IMR-90 (cell line): ENCODE measurements at regions not wholly inside any gene's neighbourhood (a gene's known extent, or its start where the extent isn't known, plus 50 kb on each side); places are given as distances from the start of the nearest gene placed in this dataset.

ENCODE experiments used
- ATAC-seq: fragments of 200-7000 bp; cut with Tn5 transposase; 2 replicates; pipeline ENCODE4 v1.9.1; 2020; ENCODE audit warnings: low read depth, mild to moderate bottlenecking, moderate library complexity
- BruUV-seq: library from RNA; stranded (reverse); fragments of 400-500 nt; replicated peaks from 2 replicates; lab custom pipeline; 2021; lab: Mats Ljungman, UMichigan
- CTCF ChIA-PET: fragments of 300-600 bp; formaldehyde crosslinking; extraction: SDS; loops from one replicate; lab custom pipeline; 2021; ENCODE audit warnings: antibody characterized with exemption; lab: Yijun Ruan, JAX
- POLR2A ChIA-PET: fragments of 300-600 bp; sonication (Branson Sonifier 250); formaldehyde crosslinking; loops from one replicate; lab custom pipeline; 2022; ENCODE audit warnings: antibody characterized with exemption; ENCODE audit not compliant: unreplicated experiment; lab: Charles Lee
- DNase-seq: peaks from one replicate; pipeline ENCODE4 v3.0.0; 2013
- H2AFZ ChIP-seq: replicated peaks from 2 replicates; pipeline ENCODE3; 2013; ENCODE audit warnings: low read length, mild to moderate bottlenecking; ENCODE audit not compliant: poor library complexity
- H2AK5ac ChIP-seq: 2 replicates; pipeline ENCODE4 v1.6.1; 2013; ENCODE audit warnings: low read depth, low read length, inconsistent platforms
- H2AK9ac ChIP-seq: replicated peaks from 2 replicates; pipeline ENCODE3; 2013; ENCODE audit warnings: mild to moderate bottlenecking, low read depth, low read length, moderate library complexity; ENCODE audit not compliant: poor library complexity
- H2BK120ac ChIP-seq: 2 replicates; pipeline ENCODE4 v1.6.1; 2013; ENCODE audit warnings: low read depth, low read length, inconsistent platforms
- H2BK15ac ChIP-seq: 3 replicates; pipeline ENCODE4 v1.6.1; 2013; ENCODE audit warnings: low read depth, low read length, inconsistent platforms
- H2BK20ac ChIP-seq: 2 replicates; pipeline ENCODE4 v1.6.1; 2013; ENCODE audit warnings: low read depth, mild to moderate bottlenecking, inconsistent platforms, low read length, moderate library complexity
- H2BK5ac ChIP-seq: 2 replicates; pipeline ENCODE4 v1.6.1; 2013; ENCODE audit warnings: mild to moderate bottlenecking, low read depth, low read length, inconsistent platforms; ENCODE audit not compliant: poor library complexity, severe bottlenecking
- H3K14ac ChIP-seq: replicated peaks from 2 replicates; pipeline ENCODE4 v1.6.1; 2013; ENCODE audit warnings: low read depth, low read length, inconsistent platforms
- H3K18ac ChIP-seq: 2 replicates; pipeline ENCODE4 v1.6.1; 2013; ENCODE audit warnings: low read depth, low read length, control low read depth
- H3K23ac ChIP-seq: 2 replicates; pipeline ENCODE4 v1.6.1; 2013; ENCODE audit warnings: low read depth, low read length, inconsistent platforms
- H3K27ac ChIP-seq: 2 replicates; pipeline ENCODE4 v1.5.1; 2013; ENCODE audit warnings: mild to moderate bottlenecking, control low read depth, low read length; ENCODE audit not compliant: insufficient read depth
- H3K27me3 ChIP-seq: 2 replicates; pipeline ENCODE4 v1.6.1; 2013; ENCODE audit warnings: low read length; ENCODE audit not compliant: control insufficient read depth, insufficient read depth
- H3K36me3 ChIP-seq: 2 replicates; pipeline ENCODE4 v1.6.1; 2013; ENCODE audit warnings: low read length, mixed read lengths; ENCODE audit not compliant: control insufficient read depth, insufficient read depth
- H3K4ac ChIP-seq: 2 replicates; pipeline ENCODE4 v1.6.1; 2013; ENCODE audit warnings: low read depth, low read length, inconsistent platforms
- H3K4me1 ChIP-seq: 2 replicates; pipeline ENCODE4 v1.6.1; 2013; ENCODE audit warnings: low read length, mixed read lengths; ENCODE audit not compliant: control insufficient read depth, insufficient read depth
- H3K4me2 ChIP-seq: 2 replicates; pipeline ENCODE4 v1.6.1; 2013; ENCODE audit warnings: low read depth, mild to moderate bottlenecking, control low read depth, low read length, moderate library complexity
- H3K4me3 ChIP-seq: 2 replicates; pipeline ENCODE4 v1.5.1; 2013; ENCODE audit warnings: low read depth, mild to moderate bottlenecking, control low read depth, low read length, moderate library complexity; ENCODE audit not compliant: insufficient read depth
- H3K56ac ChIP-seq: 2 replicates; pipeline ENCODE4 v1.6.1; 2013; ENCODE audit warnings: low read length, inconsistent platforms; ENCODE audit not compliant: insufficient read depth; ENCODE audit errors: extremely low read depth
- H3K79me1 ChIP-seq, 2 experiments: 2 replicates each; pipeline ENCODE4 v1.6.1; 2013; ENCODE audit warnings: low read length in 2 of 2, inconsistent platforms in 1 of 2, low read depth in 1 of 2
- H3K9ac ChIP-seq: 2 replicates; pipeline ENCODE4 v1.6.1; 2013; ENCODE audit warnings: low read depth, low read length, control low read depth
- H3K9me1 ChIP-seq: 2 replicates; pipeline ENCODE4 v1.6.1; 2013; ENCODE audit warnings: low read length, inconsistent platforms; ENCODE audit not compliant: insufficient read depth
- H3K9me3 ChIP-seq: 2 replicates; pipeline ENCODE4 v1.6.1; 2013; ENCODE audit warnings: low read length; ENCODE audit not compliant: control insufficient read depth, insufficient read depth
- H4K20me1 ChIP-seq: 2 replicates; pipeline ENCODE4 v1.6.1; 2013; ENCODE audit warnings: low read length, inconsistent platforms; ENCODE audit not compliant: insufficient read depth
- H4K5ac ChIP-seq: 2 replicates; pipeline ENCODE4 v1.6.1; 2013; ENCODE audit warnings: mild to moderate bottlenecking, low read depth, low read length, control low read depth
- H4K8ac ChIP-seq, 2 experiments: 2 replicates each; pipeline ENCODE4 v1.6.1; 2013; ENCODE audit warnings: low read depth in 2 of 2, low read length in 2 of 2, control low read depth in 1 of 2, inconsistent platforms in 1 of 2
- H4K91ac ChIP-seq: 2 replicates; pipeline ENCODE4 v1.6.1; 2013; ENCODE audit warnings: low read depth, low read length, inconsistent platforms; ENCODE audit not compliant: insufficient read depth
- BHLHE40 ChIP-seq: fragments of 150-350 bp; IDR thresholded peaks from 2 replicates; pipeline ENCODE4 v1.6.1; 2016; ENCODE audit warnings: mild to moderate bottlenecking, low read depth, low read length
- ELK1 ChIP-seq: fragments of 150-350 bp; IDR thresholded peaks from 2 replicates; pipeline ENCODE4 v1.6.1; 2016; ENCODE audit warnings: low read depth, mild to moderate bottlenecking, low read length, moderate library complexity, borderline replicate concordance
- FOS ChIP-seq: fragments of 150-350 bp; IDR thresholded peaks from 2 replicates; pipeline ENCODE4 v1.6.1; 2016; ENCODE audit warnings: low read depth, low read length
- MAZ ChIP-seq: IDR thresholded peaks from 2 replicates; pipeline ENCODE4 v1.6.1; 2012; ENCODE audit warnings: low read depth, mild to moderate bottlenecking, low read length, improper control_type of control experiment, moderate library complexity, borderline replicate concordance
- MXI1 ChIP-seq: IDR thresholded peaks from 2 replicates; pipeline ENCODE4 v1.6.1; 2012; ENCODE audit warnings: low read depth, mild to moderate bottlenecking, low read length, moderate library complexity, borderline replicate concordance
- WGBS, 2 experiments: methylation state at CpG; one replicate each; pipeline versions ENCODE4 v1.1.5 to v1.1.7; 2013; ENCODE audit warnings: missing lambda C conversion rate in 2 of 2; ENCODE audit not compliant: insufficient read length in 1 of 2; ENCODE audit errors: extremely low coverage in 2 of 2; 5-methylcytosine and 5-hydroxymethylcytosine counted together
- dilution Hi-C: fragments of 300-500 bp; cut with HindIII; formaldehyde crosslinking; loops from one replicate; pipeline ENCODE4 v1.14.3; 2018; ENCODE audit warnings: low sequenced_read_pairs; ENCODE audit not compliant: unreplicated experiment
- in situ Hi-C: fragments of 300-500 bp; cut with MboI; formaldehyde crosslinking; loops from 3 replicates; pipeline ENCODE4 v1.14.3; 2019; ENCODE audit warnings: low sequenced_read_pairs, inconsistent platforms, mixed read lengths
- intact Hi-C: fragments of 100-400 bp; cut with micrococcal nuclease; formaldehyde crosslinking; loops from 2 replicates; pipeline ENCODE4 v1.10.0; 2022

- no peak overlapping the region for H4K5ac ChIP-seq
- peaks cover 6% of the 10 kb centered on the region for H3K9me3 ChIP-seq
- no peak overlapping the region for H3K23ac ChIP-seq
- dilution Hi-C loops: no loop called here
- no peak overlapping the region for H3K27ac ChIP-seq
- no peak overlapping the region for H4K91ac ChIP-seq
- H3K27me3 ChIP-seq: no peaks in the 10 kb centered on the region
- H2BK5ac ChIP-seq: no peak overlapping the region
- no CpG with 5 or more reads among the region's 1 CpG for WGBS, 2 experiments
- H3K4me2 ChIP-seq: no peak overlapping the region
- no peak overlapping the region for H3K4ac ChIP-seq
- ChIA-PET POLR2A (no interaction called here), CTCF (no interaction called here)
- DNase-seq: no peak
- in situ Hi-C loops: no loop called here
- H3K14ac ChIP-seq: no peak overlapping the region
- H2BK20ac ChIP-seq: no peak overlapping the region
- no peak overlapping the region for H2BK15ac ChIP-seq
- no peak overlapping the region for H2AK5ac ChIP-seq
- no peak overlapping the region for H2BK120ac ChIP-seq
- no peak overlapping the region for H3K56ac ChIP-seq
- H2AFZ ChIP-seq: no peak overlapping the region
- H4K20me1 ChIP-seq: no peaks in the 10 kb centered on the region
- H3K9me1 ChIP-seq: no peaks in the 10 kb centered on the region
- H3K36me3 ChIP-seq: no peaks in the 10 kb centered on the region
- no peak overlapping the region for H4K8ac ChIP-seq
- H3K4me1 ChIP-seq: no peaks in the 10 kb centered on the region
- no peak overlapping the region for H3K4me3 ChIP-seq
- TF ChIP-seq MAZ (no peak), BHLHE40 (no peak), ELK1 (no peak), MXI1 (no peak), FOS (no peak)
- ATAC-seq: no peak
- intact Hi-C loops: no loop called here
- no peak overlapping the region for H2AK9ac ChIP-seq
- H3K9ac ChIP-seq: no peak overlapping the region
- no peaks in the 10 kb centered on the region for H3K79me1 ChIP-seq
- no peak overlapping the region for H3K18ac ChIP-seq
- no TSS peak for BruUV-seq
These were observed 573.8 kb downstream of the EPM2A start for GRCh38 chr6:145161501-145161900.
